A673 (cell line): ENCODE measurements at regions not wholly inside any gene's neighbourhood (a gene's known extent, or its start where the extent isn't known, plus 50 kb on each side); places are given as distances from the start of the nearest gene placed in this dataset.

Source experiments
- BruUV-seq: library from RNA; stranded (reverse); fragments of 400-500 nt; replicated peaks from 2 replicates; lab custom pipeline; 2021; lab: Mats Ljungman, UMichigan
- CTCF ChIA-PET: fragments of 300-600 bp; sonication (Branson Sonifier 250); formaldehyde crosslinking; loops from one replicate; lab custom pipeline; 2022; ENCODE audit warnings: antibody characterized with exemption; lab: Charles Lee
- POLR2A ChIA-PET: fragments of 300-600 bp; sonication (Branson Sonifier 250); formaldehyde crosslinking; loops from one replicate; lab custom pipeline; 2022; ENCODE audit warnings: antibody characterized with exemption; ENCODE audit not compliant: low non-redundant PET; lab: Charles Lee
- DNase-seq: peaks from one replicate; pipeline ENCODE4 v3.0.0-alpha.2; 2015; ENCODE audit warnings: low spot score
- H3K27ac ChIP-seq: fragments of 200-600 bp; sonication (generic); 2 replicates; pipeline ENCODE4 v1.5.1; 2016; ENCODE audit warnings: mixed run types, low read depth, mild to moderate bottlenecking, mixed read lengths, antibody characterized with exemption, low read length; ENCODE audit not compliant: poor library complexity, severe bottlenecking
- H3K27me3 ChIP-seq: fragments of 200-600 bp; sonication (generic); replicated peaks from 2 replicates; pipeline ENCODE4 v1.6.1; 2017; ENCODE audit warnings: mixed run types, low read depth, mild to moderate bottlenecking, mixed read lengths, antibody characterized with exemption, low read length; ENCODE audit not compliant: insufficient read depth, poor library complexity
- H3K36me3 ChIP-seq: fragments of 200-600 bp; sonication (generic); 2 replicates; pipeline ENCODE4 v1.6.1; 2016; ENCODE audit warnings: mixed run types, mild to moderate bottlenecking, mixed read lengths, antibody characterized with exemption, low read length; ENCODE audit not compliant: insufficient read depth, poor library complexity, severe bottlenecking
- H3K4me1 ChIP-seq: fragments of 200-600 bp; sonication (generic); 2 replicates; pipeline ENCODE4 v1.6.1; 2017; ENCODE audit warnings: mixed run types, mild to moderate bottlenecking, mixed read lengths, antibody characterized with exemption, low read length; ENCODE audit not compliant: insufficient read depth, poor library complexity, severe bottlenecking
- H3K4me3 ChIP-seq: fragments of 200-600 bp; sonication (generic); 2 replicates; pipeline ENCODE4 v1.5.1; 2016; ENCODE audit warnings: low read depth, mixed run types, mild to moderate bottlenecking, mixed read lengths, low read length; ENCODE audit not compliant: poor library complexity, severe bottlenecking
- H3K9me3 ChIP-seq: fragments of 200-600 bp; sonication (generic); 2 replicates; pipeline ENCODE4 v1.6.1; 2016; ENCODE audit warnings: mixed run types, low read depth, mild to moderate bottlenecking, mixed read lengths, antibody characterized with exemption, low read length; ENCODE audit not compliant: poor library complexity, severe bottlenecking
- EZH2 ChIP-seq: fragments of 200-600 bp; sonication (generic); IDR thresholded peaks from 2 replicates; pipeline ENCODE4 v1.6.1; 2017; ENCODE audit warnings: borderline replicate concordance, low read depth, mild to moderate bottlenecking, mixed read lengths, antibody characterized with exemption, low read length; ENCODE audit not compliant: poor library complexity, severe bottlenecking
- intact Hi-C: fragments of 100-400 bp; cut with micrococcal nuclease; formaldehyde crosslinking; loops from one replicate; pipeline ENCODE4 v1.10.0; 2022; ENCODE audit not compliant: unreplicated experiment
- TF ChIP-seq, protein P1 (sequence below): fragments of 300-800, 200-600 bp; sonication (generic); conservative IDR thresholded peaks from 2 replicates; pipeline ENCODE4 v1.5.1; 2017; ENCODE audit warnings: low read depth, mild to moderate bottlenecking, antibody characterized with exemption, low read length, moderate library complexity, mixed read lengths

DNA sequence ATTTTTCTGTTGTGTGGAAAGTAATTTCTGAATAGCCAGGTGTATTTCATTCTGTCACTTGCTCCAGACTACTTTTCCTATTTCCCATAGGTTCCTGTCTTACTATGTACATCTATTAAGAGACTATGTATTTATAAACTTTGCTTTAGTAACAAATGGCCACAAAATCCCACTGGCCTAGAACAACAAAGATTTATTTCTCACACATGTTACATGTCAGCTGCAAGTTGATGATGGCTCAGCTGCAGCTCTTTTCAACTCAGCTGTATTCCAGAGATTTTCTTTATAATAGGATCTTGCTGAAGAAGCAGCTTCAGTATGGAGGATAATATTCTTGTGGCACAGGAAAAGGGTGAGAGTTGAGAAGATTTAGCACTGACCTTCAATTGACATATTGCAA is 539.6 kb upstream of the LRRC4C start:
- H3K4me3 ChIP-seq = no peak overlapping the region
- H3K36me3 ChIP-seq = no peaks in the 10 kb centered on the region
- peaks cover 33% of the 10 kb centered on the region for H3K9me3 ChIP-seq
- ChIA-PET POLR2A (no interaction called here), CTCF (no interaction called here)
- intact Hi-C loops = no loop called here
- no TSS peak for BruUV-seq
- no peaks in the 10 kb centered on the region for H3K27me3 ChIP-seq
- DNase-seq = no peak
- H3K27ac ChIP-seq = no peak overlapping the region
- no peak for TF ChIP-seq EZH2
- TF ChIP-seq, protein P1, sequence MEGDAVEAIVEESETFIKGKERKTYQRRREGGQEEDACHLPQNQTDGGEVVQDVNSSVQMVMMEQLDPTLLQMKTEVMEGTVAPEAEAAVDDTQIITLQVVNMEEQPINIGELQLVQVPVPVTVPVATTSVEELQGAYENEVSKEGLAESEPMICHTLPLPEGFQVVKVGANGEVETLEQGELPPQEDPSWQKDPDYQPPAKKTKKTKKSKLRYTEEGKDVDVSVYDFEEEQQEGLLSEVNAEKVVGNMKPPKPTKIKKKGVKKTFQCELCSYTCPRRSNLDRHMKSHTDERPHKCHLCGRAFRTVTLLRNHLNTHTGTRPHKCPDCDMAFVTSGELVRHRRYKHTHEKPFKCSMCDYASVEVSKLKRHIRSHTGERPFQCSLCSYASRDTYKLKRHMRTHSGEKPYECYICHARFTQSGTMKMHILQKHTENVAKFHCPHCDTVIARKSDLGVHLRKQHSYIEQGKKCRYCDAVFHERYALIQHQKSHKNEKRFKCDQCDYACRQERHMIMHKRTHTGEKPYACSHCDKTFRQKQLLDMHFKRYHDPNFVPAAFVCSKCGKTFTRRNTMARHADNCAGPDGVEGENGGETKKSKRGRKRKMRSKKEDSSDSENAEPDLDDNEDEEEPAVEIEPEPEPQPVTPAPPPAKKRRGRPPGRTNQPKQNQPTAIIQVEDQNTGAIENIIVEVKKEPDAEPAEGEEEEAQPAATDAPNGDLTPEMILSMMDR = no peak
- no peaks in the 10 kb centered on the region for H3K4me1 ChIP-seq

DNA sequence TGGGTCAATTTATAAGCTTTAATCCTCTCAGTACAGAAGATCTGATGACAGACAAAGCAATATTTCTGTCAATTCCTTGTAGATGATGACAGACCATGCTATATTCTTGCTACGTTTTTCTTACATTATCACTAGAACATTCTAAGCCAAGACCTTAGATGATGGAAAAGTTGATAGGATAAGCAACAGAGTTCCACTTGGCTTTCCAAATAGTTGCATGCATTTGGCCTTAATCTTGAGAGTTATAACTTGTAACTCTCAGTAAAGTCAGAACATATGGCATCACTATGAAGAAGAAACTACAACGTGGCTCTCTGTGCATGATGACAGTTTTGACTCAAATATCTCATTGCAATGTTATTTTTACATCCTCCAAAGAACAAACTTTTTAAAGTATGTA is 544.3 kb upstream of the LRRC4C start:
- no peak for DNase-seq
- CTCF ChIA-PET = no interaction called here
- no TSS peak for BruUV-seq
- POLR2A ChIA-PET = no interaction called here
- Histone ChIP-seq H3K27me3 (no peaks in the 10 kb centered on the region), H3K36me3 (no peaks in the 10 kb centered on the region), H3K4me3 (no peak overlapping the region), H3K9me3 (peaks cover 34% of the 10 kb centered on the region), H3K27ac (no peak overlapping the region), H3K4me1 (no peaks in the 10 kb centered on the region)
- TF ChIP-seq, protein P1 = no peak
- TF ChIP-seq EZH2 = no peak
- intact Hi-C loops = no loop called here

DNA sequence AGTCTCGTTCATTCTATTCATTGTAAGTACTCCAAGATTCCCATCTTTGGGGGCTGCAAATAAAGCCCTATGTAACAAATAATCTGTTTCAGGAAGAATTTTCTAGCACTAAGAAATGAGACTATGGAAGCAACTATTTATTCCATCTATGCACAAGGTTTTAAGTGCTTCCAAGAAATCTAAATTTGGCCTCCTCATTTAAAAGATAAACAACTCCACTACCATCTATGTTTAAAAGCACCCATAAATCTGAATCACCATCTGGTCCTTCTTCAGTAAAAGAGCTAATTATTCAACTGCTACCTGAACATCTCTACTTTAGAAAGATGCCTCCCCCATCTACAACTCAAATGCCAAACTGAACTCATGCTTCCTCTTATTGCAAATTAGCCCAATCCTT is 547.3 kb upstream of the LRRC4C start:
- intact Hi-C loops = no loop called here
- no peak for DNase-seq
- Histone ChIP-seq H3K9me3 (peaks cover 43% of the 10 kb centered on the region), H3K36me3 (no peaks in the 10 kb centered on the region), H3K4me1 (no peaks in the 10 kb centered on the region), H3K4me3 (no peak overlapping the region), H3K27me3 (no peaks in the 10 kb centered on the region), H3K27ac (no peak overlapping the region)
- no peak for TF ChIP-seq EZH2
- TF ChIP-seq, protein P1 = no peak
- POLR2A ChIA-PET = no interaction called here
- CTCF ChIA-PET = no interaction called here
- BruUV-seq = no TSS peak
